GM06990 (cell line): ENCODE measurements at regions not wholly inside any gene's neighbourhood (a gene's known extent, or its start where the extent isn't known, plus 50 kb on each side); places are given as distances from the start of the nearest gene placed in this dataset.
"Not testable (repeated sequence)": the region's sequence is repeated elsewhere in the genome, so short reads cannot be mapped to it uniquely, and the experiment has no call there.

Experiments used
- DNase-seq: peaks from one replicate; pipeline ENCODE4 v3.0.0-alpha.2; 2011; ENCODE audit not compliant: insufficient read length; ENCODE audit errors: extremely low read depth
- H3K27me3 ChIP-seq: replicated peaks from 2 replicates; pipeline ENCODE4 v1.6.0; 2011; ENCODE audit warnings: low read length; ENCODE audit not compliant: control insufficient read depth, insufficient read depth
- H3K36me3 ChIP-seq: 2 replicates; pipeline ENCODE4 v1.5.1; 2011; ENCODE audit warnings: low read length; ENCODE audit not compliant: control insufficient read depth, insufficient read depth
- H3K4me3 ChIP-seq: replicated peaks from 2 replicates; pipeline ENCODE4 v1.5.1; 2011; ENCODE audit warnings: low read depth, mild to moderate bottlenecking, control low read depth, low read length
- TF ChIP-seq, protein P1 (sequence below): IDR thresholded peaks from 2 replicates; pipeline ENCODE4 v1.5.1; 2011; ENCODE audit warnings: low read length, control low read depth, mild to moderate bottlenecking, inconsistent platforms; ENCODE audit not compliant: insufficient read depth, poor library complexity, severe bottlenecking

DNA sequence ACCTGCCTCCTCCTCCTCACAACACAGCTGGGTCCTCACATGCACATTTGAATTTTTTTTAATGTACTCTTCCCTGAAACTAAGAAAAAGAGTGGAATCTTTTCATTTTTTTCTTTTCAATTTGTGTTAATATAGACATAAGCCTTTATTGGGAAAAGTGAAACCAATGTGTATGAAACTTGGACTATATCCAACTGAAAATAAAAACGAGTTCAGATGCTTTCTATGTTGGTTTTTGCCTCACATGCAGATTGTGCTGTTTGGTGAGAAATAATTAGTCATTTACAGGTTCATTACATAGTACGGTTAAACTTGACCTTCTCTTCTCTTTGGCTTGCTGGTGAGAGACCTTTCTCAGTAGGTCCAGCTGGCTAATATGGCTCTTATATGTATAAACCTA is 515.2 kb upstream of the FANCL start:
- TF ChIP-seq, protein P1, sequence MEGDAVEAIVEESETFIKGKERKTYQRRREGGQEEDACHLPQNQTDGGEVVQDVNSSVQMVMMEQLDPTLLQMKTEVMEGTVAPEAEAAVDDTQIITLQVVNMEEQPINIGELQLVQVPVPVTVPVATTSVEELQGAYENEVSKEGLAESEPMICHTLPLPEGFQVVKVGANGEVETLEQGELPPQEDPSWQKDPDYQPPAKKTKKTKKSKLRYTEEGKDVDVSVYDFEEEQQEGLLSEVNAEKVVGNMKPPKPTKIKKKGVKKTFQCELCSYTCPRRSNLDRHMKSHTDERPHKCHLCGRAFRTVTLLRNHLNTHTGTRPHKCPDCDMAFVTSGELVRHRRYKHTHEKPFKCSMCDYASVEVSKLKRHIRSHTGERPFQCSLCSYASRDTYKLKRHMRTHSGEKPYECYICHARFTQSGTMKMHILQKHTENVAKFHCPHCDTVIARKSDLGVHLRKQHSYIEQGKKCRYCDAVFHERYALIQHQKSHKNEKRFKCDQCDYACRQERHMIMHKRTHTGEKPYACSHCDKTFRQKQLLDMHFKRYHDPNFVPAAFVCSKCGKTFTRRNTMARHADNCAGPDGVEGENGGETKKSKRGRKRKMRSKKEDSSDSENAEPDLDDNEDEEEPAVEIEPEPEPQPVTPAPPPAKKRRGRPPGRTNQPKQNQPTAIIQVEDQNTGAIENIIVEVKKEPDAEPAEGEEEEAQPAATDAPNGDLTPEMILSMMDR, result no peak
- no peaks in the 10 kb centered on the region for H3K27me3 ChIP-seq
- DNase-seq, result no peak
- H3K4me3 ChIP-seq, result no peak overlapping the region
- H3K36me3 ChIP-seq, result no peaks in the 10 kb centered on the region

GRCh38 chr2:58752507-58752906 is 511.4 kb upstream of the FANCL start:
- not testable (repeated sequence) for H3K36me3 ChIP-seq, H3K27me3 ChIP-seq, H3K4me3 ChIP-seq, DNase-seq

DNA sequence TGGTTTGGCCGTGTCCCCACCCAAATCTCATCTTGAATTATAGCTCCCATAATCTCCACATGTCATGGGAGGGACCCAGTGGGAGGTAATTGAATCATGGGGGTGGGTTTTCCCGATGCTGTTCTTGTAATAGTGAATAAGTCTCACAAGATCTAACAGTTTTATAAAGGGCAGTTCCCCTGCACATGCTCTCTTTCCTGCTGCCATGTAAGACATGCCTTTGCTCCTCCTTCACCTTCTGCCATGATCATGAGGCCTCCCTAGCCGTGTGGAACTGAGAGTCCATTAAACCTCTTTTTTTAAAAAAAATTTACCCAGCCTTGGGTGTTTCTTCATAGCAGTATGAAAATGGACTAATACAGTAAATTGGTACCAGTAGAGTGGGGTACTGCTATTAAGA is 510.6 kb upstream of the FANCL start:
- DNase-seq, H3K36me3 ChIP-seq, H3K27me3 ChIP-seq, H3K4me3 ChIP-seq: not testable (repeated sequence)

GRCh38 chr2:58749041-58749440 is 507.9 kb upstream of the FANCL start:
- TF ChIP-seq, protein P1, result no peak
- Histone ChIP-seq H3K36me3 (no peaks in the 10 kb centered on the region), H3K4me3 (no peak overlapping the region), H3K27me3 (no peaks in the 10 kb centered on the region)
- no peak for DNase-seq

GRCh38 chr2:58745334-58745733 is 504.2 kb upstream of the FANCL start:
- not testable (repeated sequence) for H3K27me3 ChIP-seq, H3K36me3 ChIP-seq, DNase-seq, H3K4me3 ChIP-seq

DNA sequence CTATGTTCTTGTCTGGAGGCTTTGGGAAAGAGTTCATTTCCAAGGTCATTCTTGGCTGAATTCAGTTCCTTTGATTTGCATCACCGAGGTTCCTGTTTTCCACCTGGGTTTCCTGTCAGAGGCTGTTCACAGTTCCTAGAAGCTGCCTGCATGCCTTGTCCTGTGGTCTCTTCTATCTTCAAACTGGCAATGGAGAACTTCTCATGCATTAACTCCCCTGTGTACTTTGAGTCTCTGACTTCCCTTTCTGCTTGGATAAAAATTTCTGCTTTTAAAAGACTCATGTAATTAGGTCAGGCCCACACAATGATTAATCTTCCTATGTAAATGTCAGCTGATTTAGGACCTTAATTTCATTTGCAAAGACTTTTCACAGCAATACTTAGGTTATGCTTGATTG is 499.3 kb upstream of the FANCL start:
- no peak for DNase-seq
- Histone ChIP-seq H3K36me3 (no peaks in the 10 kb centered on the region), H3K27me3 (no peaks in the 10 kb centered on the region), H3K4me3 (no peak overlapping the region)
- TF ChIP-seq, protein P1, result no peak

DNA sequence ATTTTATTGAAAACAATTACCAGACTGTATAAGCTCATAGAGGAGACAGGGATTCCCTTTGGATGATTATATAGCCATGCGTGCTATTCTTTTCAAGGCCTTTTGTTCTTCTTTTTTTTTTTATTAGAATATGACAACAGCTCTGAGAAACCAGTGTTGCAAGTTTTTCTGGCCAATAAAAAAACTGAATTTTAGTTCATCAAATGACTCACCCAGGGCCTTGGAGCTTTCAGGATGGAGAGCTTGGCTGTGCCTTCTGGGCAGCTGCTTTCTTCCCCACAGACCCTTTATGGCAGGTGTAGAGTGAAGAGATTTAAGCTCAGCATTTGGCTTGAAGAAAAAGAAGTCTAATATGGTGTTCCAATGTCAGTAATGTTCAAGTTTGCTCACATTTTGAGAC is 497.9 kb upstream of the FANCL start:
- Histone ChIP-seq H3K36me3 (no peaks in the 10 kb centered on the region), H3K4me3 (no peak overlapping the region), H3K27me3 (no peaks in the 10 kb centered on the region)
- TF ChIP-seq, protein P1, result no peak
- no peak for DNase-seq

DNA sequence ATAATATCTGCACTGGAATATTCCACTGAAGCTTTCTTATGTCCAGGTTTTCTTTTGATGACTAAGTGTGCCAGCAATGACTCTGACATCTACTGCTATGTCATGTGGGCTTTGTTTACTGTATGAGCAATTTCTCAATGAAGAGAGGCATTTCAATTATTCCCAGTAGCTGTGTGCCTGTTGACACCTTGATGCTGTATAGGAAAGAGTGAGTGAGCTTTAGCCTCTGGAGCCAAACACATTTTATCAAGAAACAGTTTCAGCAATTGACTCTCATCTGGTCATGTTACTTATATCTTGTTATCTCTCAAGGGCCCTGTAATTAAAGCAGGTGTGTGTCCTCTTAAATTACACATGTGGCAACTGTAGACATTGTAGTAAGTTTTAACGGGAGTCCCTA is 493.2 kb upstream of the FANCL start:
- Histone ChIP-seq H3K27me3 (no peaks in the 10 kb centered on the region), H3K4me3 (no peak overlapping the region), H3K36me3 (no peaks in the 10 kb centered on the region)
- DNase-seq, result no peak
- TF ChIP-seq, protein P1, result no peak
